HCT116 (cell line): ENCODE measurements at regions not wholly inside any gene's neighbourhood (a gene's known extent, or its start where the extent isn't known, plus 50 kb on each side); places are given as distances from the start of the nearest gene placed in this dataset.

Experiments used
- ATAC-seq: fragments of 200-7000 bp; cut with Tn5 transposase; 2 replicates; pipeline ENCODE4 v1.9.1; 2020; ENCODE audit warnings: mild to moderate bottlenecking, moderate library complexity
- BruUV-seq: library from RNA; stranded (reverse); fragments of 400-500 nt; replicated peaks from 2 replicates; lab custom pipeline; 2021; lab: Mats Ljungman, UMichigan
- CTCF ChIA-PET: fragments of 300-600 bp; sonication (Branson Sonifier 250); formaldehyde crosslinking; loops from one replicate; lab custom pipeline; 2021; ENCODE audit warnings: antibody characterized with exemption; lab: Charles Lee
- POLR2A ChIA-PET: fragments of 300-600, 350-600 bp; sonication (Branson Sonifier 250); formaldehyde crosslinking; loops from one replicate; lab custom pipeline; 2021; ENCODE audit warnings: antibody characterized with exemption; lab: Charles Lee
- RAD21 ChIA-PET, 2 experiments: fragments of 300-600 bp; sonication (Branson Sonifier 250); formaldehyde crosslinking; loops; one replicate each; lab custom pipeline; 2023; ENCODE audit warnings: low total read pairs in 2 of 2; ENCODE audit not compliant: uncharacterized antibody in 2 of 2, unreplicated experiment in 2 of 2, low non-redundant PET in 1 of 2; lab: Charles Lee
- DNase-seq: peaks from one replicate; pipeline ENCODE4 v3.0.0-alpha.2; 2010; ENCODE audit warnings: low read depth, low spot score
- H2AFZ ChIP-seq: fragments of 200-600 bp; shearing (Covaris generic), sonication (generic); 2 replicates; pipeline ENCODE4 v1.6.1; 2017; ENCODE audit warnings: low read depth, mixed run types, mixed read lengths, antibody characterized with exemption, low read length; ENCODE audit not compliant: poor library complexity, severe bottlenecking
- H3K27ac ChIP-seq: 2 replicates; pipeline ENCODE4 v1.5.1; 2012; ENCODE audit warnings: low read depth, low read length
- H3K27me3 ChIP-seq: fragments of 200-600 bp; sonication (generic); 2 replicates; pipeline ENCODE4 v1.6.1; 2016; ENCODE audit warnings: mixed run types, low read length, mixed read lengths; ENCODE audit not compliant: insufficient read depth
- H3K36me3 ChIP-seq, 2 experiments: fragments of 200-500 bp in 1 of 2; fragments of 200-600 bp in 1 of 2; sonication (Bioruptor generic) in 1 of 2; sonication (generic) in 1 of 2; 2 replicates each; pipeline versions ENCODE4 v1.5.1 to v1.6.1; 2014 to 2016; ENCODE audit warnings: low read length in 2 of 2, inconsistent platforms in 1 of 2, mixed read lengths in 1 of 2, mixed run types in 1 of 2; ENCODE audit not compliant: insufficient read depth in 2 of 2, control insufficient read depth in 1 of 2
- H3K4me1 ChIP-seq, 2 experiments: fragments of 200-600 bp in 1 of 2; sonication (generic) in 1 of 2; 2 replicates each; pipeline versions ENCODE4 v1.5.1 to v1.6.1; 2012 to 2017; ENCODE audit warnings: low read length in 2 of 2, inconsistent platforms in 1 of 2, mild to moderate bottlenecking in 1 of 2, mixed read lengths in 1 of 2, mixed run types in 1 of 2, moderate library complexity in 1 of 2; ENCODE audit not compliant: insufficient read depth in 2 of 2, control insufficient read depth in 1 of 2
- H3K4me2 ChIP-seq: fragments of 200-600 bp; sonication (generic); 2 replicates; pipeline ENCODE4 v1.6.1; 2017; ENCODE audit warnings: mixed run types, low read length, mixed read lengths
- H3K4me3 ChIP-seq, 2 experiments: fragments of 200-600 bp in 1 of 2; sonication (generic) in 1 of 2; replicated peaks in 1 of 2; 2 replicates each; pipeline ENCODE4 v1.5.1; 2011 to 2016; ENCODE audit warnings: low read length in 2 of 2, control low read depth in 1 of 2, low read depth in 1 of 2, mild to moderate bottlenecking in 1 of 2, mixed read lengths in 1 of 2, mixed run types in 1 of 2
- H3K79me2 ChIP-seq: fragments of 200-600 bp; sonication (generic); 2 replicates; pipeline ENCODE4 v1.6.1; 2017; ENCODE audit warnings: mild to moderate bottlenecking, mixed run types, low read length, moderate library complexity, mixed read lengths; ENCODE audit not compliant: insufficient read depth
- H3K9ac ChIP-seq: fragments of 200-600 bp; sonication (generic); 2 replicates; pipeline ENCODE4 v1.6.1; 2016; ENCODE audit warnings: low read length, mixed read lengths
- H3K9me2 ChIP-seq: fragments of 200-600 bp; sonication (generic), shearing (Covaris generic); 2 replicates; pipeline ENCODE4 v1.6.1; 2017; ENCODE audit warnings: mixed run types, mild to moderate bottlenecking, moderate library complexity; ENCODE audit not compliant: insufficient read depth
- H3K9me3 ChIP-seq, 2 experiments: fragments of 200-500 bp in 1 of 2; fragments of 200-600 bp in 1 of 2; sonication (Bioruptor generic) in 1 of 2; sonication (generic) in 1 of 2; 2 replicates each; pipeline ENCODE4 v1.6.1; 2014 to 2017; ENCODE audit warnings: low read length in 2 of 2, mixed read lengths in 2 of 2, inconsistent platforms in 1 of 2, low read depth in 1 of 2, mild to moderate bottlenecking in 1 of 2, mixed run types in 1 of 2, moderate library complexity in 1 of 2; ENCODE audit not compliant: control insufficient read depth in 1 of 2, insufficient read depth in 1 of 2
- H4K20me1 ChIP-seq: fragments of 200-600 bp; sonication (generic), shearing (Covaris generic); 2 replicates; pipeline ENCODE4 v1.6.1; 2017; ENCODE audit warnings: mixed run types, mild to moderate bottlenecking, moderate library complexity; ENCODE audit not compliant: insufficient read depth
- ATF3 ChIP-seq: IDR thresholded peaks from 2 replicates; pipeline ENCODE4 v1.6.1; 2012
- CBX3 ChIP-seq: IDR thresholded peaks from 2 replicates; pipeline ENCODE4 v1.6.1; 2012; ENCODE audit warnings: low read depth
- EZH2 ChIP-seq: fragments of 200-600 bp; sonication (generic); IDR thresholded peaks from 2 replicates; pipeline ENCODE4 v1.6.1; 2017; ENCODE audit warnings: antibody characterized with exemption, mixed run types
- JUND ChIP-seq: IDR thresholded peaks from 2 replicates; pipeline ENCODE4 v1.6.1; 2012
- RAD21 ChIP-seq: IDR thresholded peaks from 2 replicates; pipeline ENCODE4 v1.6.1; 2012; ENCODE audit warnings: low read depth, mild to moderate bottlenecking
- SIN3A ChIP-seq: IDR thresholded peaks from 2 replicates; pipeline ENCODE4 v1.6.1; 2012; ENCODE audit warnings: low read depth
- SP1 ChIP-seq: IDR thresholded peaks from 2 replicates; pipeline ENCODE4 v1.6.1; 2012; ENCODE audit warnings: low read depth
- intact Hi-C: fragments of 100-400 bp; cut with micrococcal nuclease; formaldehyde crosslinking; loops from 2 replicates; pipeline ENCODE4 v1.10.0; 2022
- TF ChIP-seq, protein P1 (sequence below): IDR thresholded peaks from 2 replicates; pipeline ENCODE4 v1.6.1; 2011; ENCODE audit warnings: mild to moderate bottlenecking, low read length, moderate library complexity; ENCODE audit not compliant: insufficient replicate concordance; ENCODE audit errors: extremely low read depth
- TF ChIP-seq, protein P2 (sequence below), 3 experiments: fragments of 200-600 bp in 1 of 3; sonication (generic) in 1 of 3; IDR thresholded peaks in 2 of 3; conservative IDR thresholded peaks in 1 of 3; 2 replicates each; pipeline ENCODE4 v1.5.1; 2012 to 2017; ENCODE audit warnings: low read depth in 2 of 3, low read length in 2 of 3, antibody characterized with exemption in 1 of 3, borderline replicate concordance in 1 of 3, control low read depth in 1 of 3, mild to moderate bottlenecking in 1 of 3, mixed read lengths in 1 of 3, mixed run types in 1 of 3, moderate library complexity in 1 of 3; ENCODE audit not compliant: insufficient read depth in 1 of 3

DNA sequence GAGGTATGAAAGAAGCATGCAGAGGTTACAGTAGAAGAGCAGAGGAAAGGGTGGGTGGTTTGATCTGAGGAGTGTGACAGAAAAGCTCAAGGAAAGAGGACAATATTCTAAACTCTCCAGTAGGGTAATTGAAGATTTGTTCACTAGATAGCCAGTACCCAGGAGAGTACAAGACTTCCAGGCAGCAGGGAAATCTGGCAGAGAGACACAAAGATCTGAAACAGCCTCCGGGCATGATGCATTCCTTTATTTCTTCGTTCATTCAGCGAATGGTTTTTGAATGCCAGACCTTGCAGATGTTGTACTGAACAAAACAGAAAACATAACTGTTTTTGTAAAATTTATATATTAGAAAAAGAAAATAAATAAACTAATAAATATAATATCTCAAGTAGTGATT is 766.6 kb downstream of the FAT4 start (continued):
- TF ChIP-seq ATF3 (no peak), JUND (no peak), CBX3 (no peak)

GRCh38 chr4:126086041-126086440 is 771.3 kb downstream of the FAT4 start:
- no peak for DNase-seq
- H3K79me2 ChIP-seq = no peaks in the 10 kb centered on the region
- intact Hi-C loops = no loop called here
- no peak overlapping the region for H3K4me3 ChIP-seq
- H3K27me3 ChIP-seq = no peaks in the 10 kb centered on the region
- H3K4me1 ChIP-seq = no peaks in the 10 kb centered on the region
- H2AFZ ChIP-seq = no peak overlapping the region
- ATAC-seq = no peak
- no peak overlapping the region for H3K27ac ChIP-seq
- ChIA-PET CTCF (no interaction called here), RAD21 (no interaction called here), POLR2A (no interaction called here)
- no peaks in the 10 kb centered on the region for H3K9me2 ChIP-seq
- TF ChIP-seq JUND (no peak), SIN3A (no peak), RAD21 (no peak), EZH2 (no peak), SP1 (no peak), CBX3 (no peak)
- TF ChIP-seq, protein P1, sequence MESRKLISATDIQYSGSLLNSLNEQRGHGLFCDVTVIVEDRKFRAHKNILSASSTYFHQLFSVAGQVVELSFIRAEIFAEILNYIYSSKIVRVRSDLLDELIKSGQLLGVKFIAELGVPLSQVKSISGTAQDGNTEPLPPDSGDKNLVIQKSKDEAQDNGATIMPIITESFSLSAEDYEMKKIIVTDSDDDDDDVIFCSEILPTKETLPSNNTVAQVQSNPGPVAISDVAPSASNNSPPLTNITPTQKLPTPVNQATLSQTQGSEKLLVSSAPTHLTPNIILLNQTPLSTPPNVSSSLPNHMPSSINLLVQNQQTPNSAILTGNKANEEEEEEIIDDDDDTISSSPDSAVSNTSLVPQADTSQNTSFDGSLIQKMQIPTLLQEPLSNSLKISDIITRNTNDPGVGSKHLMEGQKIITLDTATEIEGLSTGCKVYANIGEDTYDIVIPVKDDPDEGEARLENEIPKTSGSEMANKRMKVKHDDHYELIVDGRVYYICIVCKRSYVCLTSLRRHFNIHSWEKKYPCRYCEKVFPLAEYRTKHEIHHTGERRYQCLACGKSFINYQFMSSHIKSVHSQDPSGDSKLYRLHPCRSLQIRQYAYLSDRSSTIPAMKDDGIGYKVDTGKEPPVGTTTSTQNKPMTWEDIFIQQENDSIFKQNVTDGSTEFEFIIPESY = no peak
- TF ChIP-seq, protein P2, sequence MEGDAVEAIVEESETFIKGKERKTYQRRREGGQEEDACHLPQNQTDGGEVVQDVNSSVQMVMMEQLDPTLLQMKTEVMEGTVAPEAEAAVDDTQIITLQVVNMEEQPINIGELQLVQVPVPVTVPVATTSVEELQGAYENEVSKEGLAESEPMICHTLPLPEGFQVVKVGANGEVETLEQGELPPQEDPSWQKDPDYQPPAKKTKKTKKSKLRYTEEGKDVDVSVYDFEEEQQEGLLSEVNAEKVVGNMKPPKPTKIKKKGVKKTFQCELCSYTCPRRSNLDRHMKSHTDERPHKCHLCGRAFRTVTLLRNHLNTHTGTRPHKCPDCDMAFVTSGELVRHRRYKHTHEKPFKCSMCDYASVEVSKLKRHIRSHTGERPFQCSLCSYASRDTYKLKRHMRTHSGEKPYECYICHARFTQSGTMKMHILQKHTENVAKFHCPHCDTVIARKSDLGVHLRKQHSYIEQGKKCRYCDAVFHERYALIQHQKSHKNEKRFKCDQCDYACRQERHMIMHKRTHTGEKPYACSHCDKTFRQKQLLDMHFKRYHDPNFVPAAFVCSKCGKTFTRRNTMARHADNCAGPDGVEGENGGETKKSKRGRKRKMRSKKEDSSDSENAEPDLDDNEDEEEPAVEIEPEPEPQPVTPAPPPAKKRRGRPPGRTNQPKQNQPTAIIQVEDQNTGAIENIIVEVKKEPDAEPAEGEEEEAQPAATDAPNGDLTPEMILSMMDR (IDR thresholded peaks at IDR 0.05 in 2 of 3, conservative IDR thresholded peaks at IDR 0.05 in 1 of 3; ENCODE audit: borderline replicate concordance in 1 of 3, insufficient read depth in 1 of 3, low read depth in 2 of 3, low read length in 2 of 3) = no peak
- no TSS peak for BruUV-seq
- H3K4me2 ChIP-seq = no peak overlapping the region
- H3K9ac ChIP-seq = no peak overlapping the region
- H3K9me3 ChIP-seq = no peaks in the 10 kb centered on the region
- H4K20me1 ChIP-seq = no peaks in the 10 kb centered on the region
- H3K36me3 ChIP-seq = no peaks in the 10 kb centered on the region
